ENCODE measurements at regions not wholly inside any gene's neighbourhood (a gene's known extent, or its start where the extent isn't known, plus 50 kb on each side); places are given as distances from the start of the nearest gene placed in this dataset.

DNA sequence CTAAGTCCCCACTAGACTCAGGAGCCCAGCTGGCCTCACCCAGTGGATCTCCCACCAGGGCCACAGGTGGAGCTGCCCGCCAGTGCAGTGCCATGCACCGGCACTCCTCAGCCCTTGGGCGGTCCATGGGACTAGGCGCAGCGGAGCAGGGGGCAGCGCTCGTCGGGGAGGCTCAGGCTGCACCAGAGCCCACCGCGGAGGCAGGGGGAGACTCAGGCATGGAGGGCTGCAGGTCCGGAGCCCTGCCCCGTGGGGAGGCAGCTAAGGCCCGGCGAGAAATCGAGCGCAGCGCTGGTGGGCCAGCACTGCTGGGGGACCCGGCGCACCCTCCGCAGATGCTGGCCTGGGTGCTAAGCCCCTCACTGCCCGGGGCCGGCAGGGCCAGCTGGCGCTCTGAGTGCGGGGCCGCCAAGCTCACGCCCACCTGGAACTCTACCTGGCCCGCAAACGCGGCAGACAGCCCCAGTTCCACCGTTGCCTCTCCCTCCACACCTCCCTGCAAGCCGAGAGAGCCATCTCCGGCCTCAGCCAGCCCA is 1275.2 kb upstream of the CNTN5 start:
- TF ChIP-seq, protein P1, sequence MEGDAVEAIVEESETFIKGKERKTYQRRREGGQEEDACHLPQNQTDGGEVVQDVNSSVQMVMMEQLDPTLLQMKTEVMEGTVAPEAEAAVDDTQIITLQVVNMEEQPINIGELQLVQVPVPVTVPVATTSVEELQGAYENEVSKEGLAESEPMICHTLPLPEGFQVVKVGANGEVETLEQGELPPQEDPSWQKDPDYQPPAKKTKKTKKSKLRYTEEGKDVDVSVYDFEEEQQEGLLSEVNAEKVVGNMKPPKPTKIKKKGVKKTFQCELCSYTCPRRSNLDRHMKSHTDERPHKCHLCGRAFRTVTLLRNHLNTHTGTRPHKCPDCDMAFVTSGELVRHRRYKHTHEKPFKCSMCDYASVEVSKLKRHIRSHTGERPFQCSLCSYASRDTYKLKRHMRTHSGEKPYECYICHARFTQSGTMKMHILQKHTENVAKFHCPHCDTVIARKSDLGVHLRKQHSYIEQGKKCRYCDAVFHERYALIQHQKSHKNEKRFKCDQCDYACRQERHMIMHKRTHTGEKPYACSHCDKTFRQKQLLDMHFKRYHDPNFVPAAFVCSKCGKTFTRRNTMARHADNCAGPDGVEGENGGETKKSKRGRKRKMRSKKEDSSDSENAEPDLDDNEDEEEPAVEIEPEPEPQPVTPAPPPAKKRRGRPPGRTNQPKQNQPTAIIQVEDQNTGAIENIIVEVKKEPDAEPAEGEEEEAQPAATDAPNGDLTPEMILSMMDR (IDR thresholded peaks at IDR 0.05; ENCODE audit: low read length), result no peak
- no peak for TF ChIP-seq EZH2 (IDR thresholded peaks at IDR 0.05; ENCODE audit: borderline replicate concordance, low read length)
